Dermis blood vessel endothelial cell (primary cell): ENCODE measurements at regions not wholly inside any gene's neighbourhood (a gene's known extent, or its start where the extent isn't known, plus 50 kb on each side); places are given as distances from the start of the nearest gene placed in this dataset.
"Not testable (repeated sequence)": the region's sequence is repeated elsewhere in the genome, so short reads cannot be mapped to it uniquely, and the experiment has no call there.

Source experiments
- DNase-seq: peaks from one replicate; pipeline ENCODE4 v3.0.0; 2010

- DNase-seq: no peak
Observed at GRCh38 chr2:146433116-146433875, 1411.5 kb upstream of the ACVR2A start.

- DNase-seq: no peak
Observed at GRCh38 chr2:146429366-146429765, 1415.5 kb upstream of the ACVR2A start.

- DNase-seq: no peak
Observed at GRCh38 chr2:146417942-146418341, 1426.9 kb upstream of the ACVR2A start.

GRCh38 chr2:146415291-146415690, 1429.5 kb upstream of the ACVR2A start:
- no peak for DNase-seq

GRCh38 chr2:146414456-146414855, 1430.4 kb upstream of the ACVR2A start:
- DNase-seq: no peak

- no peak for DNase-seq
Observed at GRCh38 chr2:146413086-146413610, 1431.7 kb upstream of the ACVR2A start.

GRCh38 chr2:146412625-146413024, 1432.2 kb upstream of the ACVR2A start:
- DNase-seq: no peak

- not testable (repeated sequence) for DNase-seq
Observed at GRCh38 chr2:146405402-146406309, 1439.2 kb upstream of the ACVR2A start.

GRCh38 chr2:146403546-146404160, 1441.2 kb upstream of the ACVR2A start:
- DNase-seq: not testable (repeated sequence)

- DNase-seq: no peak
Observed at GRCh38 chr2:146392631-146393030, 1452.2 kb upstream of the ACVR2A start.

GRCh38 chr2:146392186-146392585, 1452.6 kb upstream of the ACVR2A start:
- DNase-seq: no peak

- DNase-seq: no peak
Observed at GRCh38 chr2:146388757-146389156, 1456.1 kb upstream of the ACVR2A start.

- DNase-seq: no peak
Observed at GRCh38 chr2:146386096-146386495, 1458.7 kb upstream of the ACVR2A start.

GRCh38 chr2:146385031-146385430, 1459.8 kb upstream of the ACVR2A start:
- DNase-seq: no peak

- DNase-seq: no peak
Observed at GRCh38 chr2:146376511-146377064, 1468.2 kb upstream of the ACVR2A start.

- no peak for DNase-seq
Observed at GRCh38 chr2:146374505-146374904, 1470.3 kb upstream of the ACVR2A start.

GRCh38 chr2:146371364-146371763, 1473.5 kb upstream of the ACVR2A start:
- DNase-seq: not testable (repeated sequence)

GRCh38 chr2:146370826-146371225, 1474.0 kb upstream of the ACVR2A start:
- DNase-seq: no peak

GRCh38 chr2:146366276-146366675, 1478.6 kb upstream of the ACVR2A start:
- no peak for DNase-seq

GRCh38 chr2:146365041-146365440, 1479.8 kb upstream of the ACVR2A start:
- no peak for DNase-seq

GRCh38 chr2:146363731-146364130, 1481.1 kb upstream of the ACVR2A start:
- no peak for DNase-seq

- DNase-seq: no peak
Observed at GRCh38 chr2:146351689-146352088, 1493.1 kb upstream of the ACVR2A start.

- no peak for DNase-seq
Observed at GRCh38 chr2:146349334-146349733, 1495.5 kb upstream of the ACVR2A start.
